Stimulated activated CD4-positive, alpha-beta T cell treated with anti-CD3 and anti-CD28 coated beads, Interleukin-1b, Interleukin-23, amount 100 ng/mL, for 24 hours (primary cell): ENCODE measurements at regions not wholly inside any gene's neighbourhood (a gene's known extent, or its start where the extent isn't known, plus 50 kb on each side); places are given as distances from the start of the nearest gene placed in this dataset.

ENCODE experiments used
- DNase-seq, 4 experiments: peaks; one replicate each; pipeline ENCODE4 v3.0.0-alpha.2; 2020; ENCODE audit warnings: low read depth in 4 of 4, low spot score in 1 of 4

DNA sequence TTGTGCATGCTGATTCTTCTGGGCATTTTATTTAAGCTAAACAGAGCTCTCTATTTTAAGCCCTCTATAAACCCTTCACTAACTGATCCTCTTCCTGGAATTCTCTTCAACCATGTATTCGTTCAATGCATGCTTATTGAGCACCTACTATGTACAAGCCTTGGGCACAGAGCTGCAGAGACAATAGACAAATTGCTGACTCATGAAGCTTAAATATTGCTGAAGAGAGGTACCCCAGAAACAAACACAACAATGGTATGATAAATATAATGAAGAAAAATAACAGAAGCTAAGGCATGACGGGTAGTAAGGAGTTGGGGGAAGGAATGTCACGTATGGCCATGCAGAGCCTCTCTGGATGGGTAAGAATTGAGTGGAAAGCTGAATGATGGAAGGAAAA lies 222.2 kb downstream of the PPARGC1A start:
- DNase-seq = no peak

DNA sequence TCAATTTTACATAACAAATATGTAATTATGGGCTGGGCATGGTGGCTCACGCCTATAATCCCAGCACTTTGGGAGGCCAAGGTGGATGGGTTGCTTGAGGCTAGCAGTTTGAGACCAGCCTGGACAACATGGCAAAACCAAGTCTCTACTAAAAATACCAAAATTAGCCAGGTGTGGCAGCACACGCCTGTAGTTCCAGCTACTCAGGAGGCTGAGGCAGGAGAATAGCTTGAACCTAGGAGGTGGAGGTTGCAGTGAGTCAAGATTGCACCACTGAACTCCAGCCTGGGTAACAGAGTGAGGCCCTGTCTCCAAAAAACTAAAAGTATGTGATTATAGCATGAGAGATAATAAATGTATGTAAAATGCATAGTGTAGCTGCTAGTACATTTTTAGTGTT lies 229.0 kb downstream of the PPARGC1A start:
- no peak for DNase-seq

DNA sequence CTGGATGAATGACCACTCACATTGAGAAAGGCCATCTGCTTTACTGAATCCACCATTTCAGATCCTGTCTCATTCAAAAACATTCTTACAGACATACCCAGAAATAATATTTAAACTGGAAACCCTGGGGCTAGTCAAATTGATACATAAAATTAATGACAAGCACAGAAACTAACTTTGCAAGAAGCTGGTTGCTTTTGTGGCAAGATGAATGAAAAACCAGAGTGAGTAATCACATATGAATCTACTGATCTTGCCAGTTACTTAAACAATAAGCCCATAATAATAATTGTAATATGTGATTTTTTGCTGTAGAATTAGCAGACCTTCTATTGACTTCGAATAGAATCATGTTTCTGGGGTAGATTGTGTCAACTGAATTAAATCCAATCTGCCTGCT lies 235.1 kb downstream of the PPARGC1A start:
- no peak for DNase-seq

DNA sequence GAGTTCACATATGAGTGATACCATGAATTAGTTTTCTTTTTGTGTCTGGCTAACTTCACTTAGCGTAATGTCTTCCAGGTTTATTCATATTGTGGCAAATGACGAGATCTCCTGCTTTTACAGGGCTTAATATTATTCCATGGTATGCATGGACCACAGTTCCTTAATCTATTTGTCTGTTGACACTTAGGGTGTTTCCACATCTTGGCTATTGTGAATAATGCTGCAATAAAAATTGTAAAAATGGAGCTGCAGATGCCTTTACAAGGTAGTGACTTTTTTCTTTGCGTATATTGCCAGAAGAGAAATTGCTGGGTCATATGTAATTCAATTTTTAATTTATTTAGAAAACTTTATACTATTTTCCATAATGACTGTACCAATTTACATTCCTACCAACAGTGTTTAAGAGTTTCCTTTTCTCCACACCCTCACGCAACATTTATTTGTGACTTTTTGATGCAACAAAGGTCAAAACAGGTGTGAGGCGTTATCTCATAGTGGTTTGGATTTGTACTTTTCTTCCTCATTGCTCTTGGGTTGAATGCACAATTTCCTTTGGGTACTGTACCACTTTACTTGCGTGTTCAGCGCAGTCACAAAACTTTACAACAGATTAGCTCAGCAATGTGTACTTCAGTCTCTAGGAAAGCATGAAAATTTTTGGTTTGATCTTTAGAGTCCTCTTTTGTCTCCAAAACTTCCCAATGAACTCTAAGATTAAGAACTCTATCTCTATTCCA lies 240.8 kb downstream of the PPARGC1A start:
- DNase-seq = no peak

DNA sequence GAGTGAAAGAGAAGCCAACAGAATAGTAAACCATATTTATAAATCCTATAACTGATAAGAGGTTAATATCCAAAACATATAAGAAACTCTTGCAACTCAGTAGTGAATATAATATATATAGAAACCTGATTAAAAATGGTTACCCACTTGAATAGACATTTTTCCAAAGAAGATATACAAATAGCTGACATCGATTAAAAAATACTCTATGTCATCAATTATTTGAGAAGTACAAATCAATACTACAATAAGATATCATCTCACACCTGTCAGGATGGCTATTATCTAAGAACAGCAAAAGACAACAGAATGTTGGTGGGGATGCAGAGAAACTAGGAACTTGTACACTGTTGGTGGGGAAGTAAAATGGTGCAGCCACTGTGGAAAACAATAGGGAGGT lies 254.4 kb downstream of the PPARGC1A start:
- DNase-seq = no peak

DNA sequence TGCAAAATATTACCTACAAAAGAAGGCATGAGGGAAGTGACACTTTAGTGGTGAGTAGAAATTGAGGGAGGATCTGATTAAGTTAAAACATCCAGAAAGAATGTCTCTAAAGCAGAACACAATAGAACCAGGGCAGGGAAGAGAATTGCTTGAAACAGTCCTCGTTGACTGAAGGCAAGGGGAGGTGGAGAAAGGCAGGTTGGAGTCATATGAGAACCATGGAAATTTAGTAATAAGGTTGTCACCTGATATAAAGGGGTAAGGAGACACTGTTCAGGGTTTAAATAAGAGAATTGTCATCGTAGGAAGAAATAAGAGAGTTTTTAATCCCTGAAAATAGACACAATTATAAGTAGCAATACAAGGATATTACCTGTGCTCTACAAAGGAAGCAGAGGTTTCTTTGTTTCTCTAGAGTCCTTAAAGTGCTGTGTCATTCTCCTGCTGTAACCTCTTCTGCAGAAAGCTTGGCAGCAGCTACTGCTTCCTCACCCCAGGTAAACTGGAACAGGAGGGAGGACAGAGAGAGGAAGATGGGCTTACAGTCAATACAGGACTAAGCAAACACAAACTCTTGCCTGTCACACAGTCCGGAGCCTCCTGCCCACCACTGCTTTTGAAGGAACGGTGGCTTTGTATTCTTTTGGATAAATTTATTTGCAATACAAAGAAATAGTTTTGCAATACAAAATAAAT lies 258.4 kb downstream of the PPARGC1A start:
- DNase-seq = no peak

DNA sequence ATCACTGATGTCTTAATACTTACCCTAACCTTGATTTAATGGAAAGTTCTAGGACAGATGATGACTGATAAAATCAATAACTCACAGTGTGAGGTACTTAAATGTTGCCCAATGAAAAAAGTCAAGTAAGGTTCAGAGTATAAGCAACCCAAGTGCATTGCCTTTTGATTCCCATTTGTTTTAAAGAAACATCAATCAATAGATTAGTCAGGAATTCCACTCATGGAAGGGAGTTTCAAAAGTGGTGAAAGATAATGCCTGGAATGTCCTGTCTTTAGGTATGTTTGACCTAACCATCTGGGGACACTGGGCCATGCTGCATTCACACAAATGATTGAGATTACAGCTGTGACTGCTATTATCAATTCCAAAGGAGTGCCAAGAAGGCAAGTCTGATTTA lies 259.7 kb downstream of the PPARGC1A start:
- DNase-seq = no peak

DNA sequence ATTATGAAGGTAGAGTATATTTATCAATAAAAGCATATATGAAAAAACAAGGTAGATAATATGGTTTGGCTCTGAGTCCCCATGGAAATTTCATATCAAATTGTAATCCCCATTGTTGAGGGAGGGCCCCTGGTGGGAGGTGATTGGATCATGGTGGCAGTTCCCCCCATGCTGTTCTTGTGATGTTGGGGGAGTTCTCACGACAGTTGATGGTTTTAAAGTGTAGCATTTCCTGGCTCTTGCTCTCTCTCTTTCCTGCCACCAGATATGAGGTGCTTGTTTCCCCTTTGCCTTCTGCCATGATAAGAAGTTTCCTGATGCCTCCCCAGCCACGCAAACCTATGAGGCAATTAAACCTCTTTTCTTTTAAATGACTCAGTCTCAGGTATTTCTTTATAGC lies 260.4 kb downstream of the PPARGC1A start:
- DNase-seq = no peak

DNA sequence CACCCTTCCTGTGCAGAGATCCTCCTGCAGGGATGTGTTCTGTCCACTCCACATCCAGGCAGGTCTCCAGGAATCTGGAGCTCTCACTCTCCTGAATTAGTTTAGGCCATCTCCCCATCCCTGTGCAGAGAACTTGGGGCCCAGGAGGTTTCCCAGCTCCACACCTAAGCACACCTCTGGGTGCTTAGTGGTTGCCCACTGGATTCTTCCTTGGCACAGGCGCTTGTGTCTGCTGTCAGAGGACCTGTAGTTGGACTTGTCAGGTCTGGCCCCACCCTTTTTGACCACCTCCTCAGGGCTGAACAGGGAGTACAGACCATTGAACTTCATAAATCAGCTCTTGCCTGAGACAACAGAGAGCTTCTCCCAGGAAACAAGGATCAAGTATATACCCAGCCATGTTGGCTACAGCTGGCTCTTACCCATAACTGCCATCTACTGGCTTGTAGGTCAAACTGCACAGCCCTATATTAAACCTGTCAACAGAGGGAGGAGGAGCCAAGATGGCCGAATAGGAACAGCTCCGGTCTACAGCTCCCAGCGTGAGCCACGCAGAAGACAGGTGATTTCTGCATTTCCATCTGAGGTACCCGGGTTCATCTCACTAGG lies 275.5 kb downstream of the PPARGC1A start:
- no peak for DNase-seq

DNA sequence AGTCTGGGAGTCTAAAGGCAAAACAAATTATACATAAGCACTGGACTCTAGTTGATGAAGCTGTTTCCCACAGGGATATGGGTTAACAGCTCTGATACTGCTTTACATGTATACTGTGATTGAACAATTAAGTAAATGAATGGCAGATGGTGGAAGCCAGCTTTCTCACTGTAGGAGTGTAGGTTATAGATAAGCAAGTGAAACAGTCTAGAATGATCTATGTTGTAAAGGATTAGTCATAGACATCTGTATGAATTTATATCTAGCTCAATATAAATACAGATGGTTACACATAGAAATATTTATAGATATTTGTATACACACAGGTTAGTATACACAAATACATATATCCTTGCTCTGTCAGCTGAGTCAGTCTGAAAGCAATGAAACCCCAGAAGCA lies 276.1 kb downstream of the PPARGC1A start:
- no peak for DNase-seq

DNA sequence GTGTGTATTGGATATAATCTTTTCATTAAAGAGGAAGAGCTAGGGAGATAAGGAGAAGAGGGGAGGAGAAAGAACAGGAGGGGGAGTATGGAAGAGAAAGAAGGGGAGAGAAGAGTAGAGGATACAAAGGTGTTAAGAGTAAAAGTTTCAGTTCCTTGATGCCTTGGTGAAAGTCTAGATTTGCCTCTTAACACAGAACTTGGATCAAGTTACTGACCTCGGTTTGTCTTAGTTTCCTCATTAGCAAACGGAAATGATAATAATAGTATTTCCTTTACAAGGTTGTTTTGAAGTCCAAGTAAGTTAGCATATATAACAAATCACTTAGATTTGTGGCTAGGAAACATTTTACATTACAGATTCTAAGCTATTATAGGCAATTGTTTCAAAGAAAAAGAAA lies 287.1 kb downstream of the PPARGC1A start:
- DNase-seq = no peak

DNA sequence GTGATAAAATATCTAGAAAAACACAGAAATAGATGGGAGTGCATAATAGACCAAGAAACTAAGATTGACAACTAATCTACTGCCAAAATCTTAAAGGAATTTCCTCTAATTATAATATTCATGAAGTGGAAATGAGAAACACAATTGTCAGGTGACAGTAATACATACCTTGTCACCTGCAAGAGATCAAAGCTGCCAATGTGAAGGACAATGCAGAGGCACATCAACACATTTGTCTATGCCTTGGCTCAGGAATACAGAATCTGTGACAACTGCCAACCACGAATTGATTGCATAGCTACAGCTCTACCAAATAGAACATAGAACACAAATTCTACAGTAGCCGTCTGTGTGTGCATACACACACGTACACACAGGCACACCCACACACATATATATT lies 295.7 kb downstream of the PPARGC1A start:
- no peak for DNase-seq

DNA sequence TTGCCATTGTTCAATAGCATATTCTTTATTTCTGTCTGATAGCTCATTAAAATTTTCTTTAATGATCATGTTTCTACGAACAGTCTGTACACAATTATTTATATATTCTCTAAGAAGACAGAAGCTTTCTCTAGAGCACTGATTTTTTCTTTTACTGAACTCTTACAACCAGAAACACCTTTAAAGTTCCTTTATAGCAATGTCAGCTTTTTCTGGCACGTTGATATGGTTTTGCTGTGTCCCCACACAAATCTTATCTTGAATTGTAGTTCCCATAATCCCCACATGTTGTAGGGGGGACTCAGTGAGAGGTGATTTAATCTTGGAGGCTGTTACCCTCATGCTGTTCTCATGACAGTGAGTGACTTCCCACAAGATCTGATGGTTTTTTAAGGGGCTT lies 299.4 kb downstream of the PPARGC1A start:
- DNase-seq = no peak

DNA sequence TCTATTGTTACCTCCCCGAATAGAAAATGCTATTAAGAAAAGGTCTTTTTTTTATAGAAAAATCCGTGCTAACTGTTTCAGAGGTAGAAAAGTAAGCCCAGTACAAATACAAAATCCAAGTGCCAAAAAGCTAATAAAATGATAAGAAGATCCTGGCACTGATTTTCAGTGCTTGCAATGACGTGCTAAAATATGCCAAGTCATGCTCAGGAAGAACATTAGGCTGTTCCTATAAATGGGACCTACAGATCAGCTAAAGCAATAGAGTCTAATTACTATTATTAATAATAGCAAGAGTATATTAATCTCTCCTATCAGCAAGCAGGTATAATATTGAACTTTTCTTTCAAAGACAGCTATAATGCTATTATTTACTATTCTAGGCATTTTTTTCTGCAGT lies 305.8 kb downstream of the PPARGC1A start:
- DNase-seq = no peak

DNA sequence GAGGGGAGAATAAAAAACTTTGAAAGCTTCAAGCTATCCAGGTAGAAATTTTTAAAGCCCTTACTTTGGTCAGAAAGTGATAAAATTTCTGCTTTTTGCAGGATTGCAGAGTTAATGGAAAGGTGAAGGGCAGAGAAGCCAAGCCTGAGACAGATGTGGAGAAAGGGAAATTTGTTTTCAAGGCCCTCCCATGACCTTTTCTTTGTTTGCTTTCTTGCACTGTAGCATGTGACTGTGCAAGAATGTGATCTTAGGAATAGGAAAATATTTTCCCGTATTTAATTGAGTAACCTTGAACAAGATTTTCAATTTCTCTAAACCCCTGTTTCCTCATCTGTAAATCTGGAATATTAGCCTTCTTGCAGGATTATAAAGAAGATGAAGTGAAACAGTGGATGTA lies 307.2 kb downstream of the PPARGC1A start:
- no peak for DNase-seq

DNA sequence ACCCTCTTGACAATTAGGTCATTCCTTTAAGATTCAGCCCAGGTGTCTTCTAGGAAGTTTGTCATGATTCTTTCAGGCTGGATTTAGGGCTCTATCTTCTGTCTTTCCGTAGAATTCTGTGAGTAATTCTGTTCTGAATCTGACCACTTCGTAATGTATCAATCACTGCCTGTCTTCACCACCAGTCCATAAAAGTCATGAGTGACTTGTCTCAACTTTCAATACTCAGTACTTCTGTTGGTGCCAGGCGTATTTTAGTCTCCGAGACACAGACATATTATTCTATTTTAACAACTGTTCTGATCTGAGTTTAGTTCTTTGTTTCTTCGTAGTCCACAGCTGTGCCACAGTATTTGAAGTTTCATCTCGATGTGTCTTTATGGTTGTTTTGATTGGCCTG lies 310.7 kb downstream of the PPARGC1A start:
- no peak for DNase-seq

DNA sequence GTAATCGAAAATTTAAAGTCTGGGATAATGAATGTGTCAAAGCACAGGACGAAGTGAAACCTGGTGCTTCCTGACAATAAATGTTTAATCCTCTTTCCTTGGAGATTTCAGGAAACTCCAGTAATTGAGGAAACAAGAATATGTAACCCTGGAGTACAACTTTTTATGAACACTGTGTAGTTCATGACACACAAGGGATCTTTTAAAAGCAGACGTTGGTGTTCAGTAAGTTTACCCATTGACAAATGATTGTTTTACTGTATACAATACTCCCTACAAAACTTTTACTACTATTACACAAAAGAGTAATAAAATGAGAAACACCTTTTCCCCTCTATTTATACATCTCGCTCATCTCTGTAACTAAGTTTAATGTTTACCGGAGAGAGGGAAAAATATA lies 312.4 kb downstream of the PPARGC1A start:
- DNase-seq = no peak

DNA sequence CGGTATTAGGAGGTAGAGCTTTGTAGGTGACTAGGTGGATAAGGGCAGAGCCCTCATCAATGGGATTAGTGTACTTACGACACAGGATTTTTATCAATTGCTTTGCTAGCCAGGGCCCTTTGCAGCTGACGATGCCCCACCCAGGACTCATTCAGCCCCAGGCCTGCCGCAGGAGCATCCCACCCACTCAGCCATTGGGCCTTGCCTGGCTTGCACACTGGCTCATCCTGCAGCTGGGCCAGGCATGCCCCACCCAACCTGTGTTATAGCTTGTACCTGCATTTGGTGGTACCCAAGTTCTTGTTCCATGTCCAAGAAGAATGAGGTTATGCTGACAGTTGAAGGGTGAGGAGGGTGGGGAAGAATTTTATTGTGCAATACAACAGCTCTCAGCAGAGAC lies 317.5 kb downstream of the PPARGC1A start:
- DNase-seq = no peak

DNA sequence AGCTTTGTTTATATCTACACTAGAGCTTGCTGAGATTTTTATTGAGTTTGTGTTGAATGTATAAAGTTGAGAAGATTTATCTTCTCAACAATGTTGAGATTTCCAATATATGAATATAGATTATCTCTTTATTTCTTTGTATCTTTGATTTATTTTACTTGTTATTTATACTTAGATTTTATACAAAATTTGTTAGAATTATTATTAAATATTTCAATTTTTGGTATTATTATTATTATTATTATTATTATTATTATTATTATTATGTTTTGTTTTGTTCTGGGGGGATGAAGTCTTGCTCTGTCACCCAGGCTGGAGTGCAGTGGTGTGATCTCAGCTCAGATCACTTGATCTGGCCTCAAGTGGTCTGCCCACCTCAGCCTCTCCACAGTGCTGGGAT lies 322.5 kb downstream of the PPARGC1A start:
- no peak for DNase-seq

DNA sequence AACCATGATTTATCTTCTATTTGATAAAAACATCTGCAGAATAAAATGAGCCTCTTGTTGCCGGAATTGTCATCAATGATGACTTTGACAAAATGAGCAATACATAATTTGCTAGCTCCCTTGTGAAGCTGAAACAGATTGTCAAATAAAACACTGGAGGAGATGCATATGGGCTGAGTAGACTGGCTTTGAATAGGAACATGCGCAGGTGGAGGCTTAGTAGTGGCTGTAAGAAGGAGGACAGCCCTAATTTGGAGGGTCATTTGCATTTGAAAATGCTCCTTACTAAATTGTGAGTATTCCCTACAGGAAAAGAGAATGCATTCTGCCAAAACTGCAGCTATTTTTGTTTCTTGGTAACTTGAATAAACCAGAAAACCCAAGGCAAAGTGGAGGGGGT lies 329.1 kb downstream of the PPARGC1A start:
- no peak for DNase-seq

DNA sequence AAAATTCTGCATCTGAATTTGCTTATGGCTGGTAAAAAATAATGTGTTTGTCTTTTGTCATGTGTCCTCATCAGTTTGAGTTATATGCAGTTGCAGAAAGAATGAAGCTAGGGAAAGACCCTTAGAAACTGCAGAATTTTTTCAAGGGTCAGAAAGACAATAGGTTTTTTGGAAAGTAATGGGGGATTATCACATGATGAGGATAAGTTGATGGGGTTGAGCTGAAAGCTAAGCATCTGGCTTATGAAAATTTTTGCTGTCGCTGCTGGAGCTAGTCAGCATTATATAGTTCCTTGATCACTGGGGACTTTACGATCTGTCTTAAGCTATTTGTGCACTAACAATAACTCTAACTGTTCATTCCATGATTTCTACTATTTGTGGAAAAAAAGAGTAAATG lies 331.7 kb downstream of the PPARGC1A start:
- no peak for DNase-seq

DNA sequence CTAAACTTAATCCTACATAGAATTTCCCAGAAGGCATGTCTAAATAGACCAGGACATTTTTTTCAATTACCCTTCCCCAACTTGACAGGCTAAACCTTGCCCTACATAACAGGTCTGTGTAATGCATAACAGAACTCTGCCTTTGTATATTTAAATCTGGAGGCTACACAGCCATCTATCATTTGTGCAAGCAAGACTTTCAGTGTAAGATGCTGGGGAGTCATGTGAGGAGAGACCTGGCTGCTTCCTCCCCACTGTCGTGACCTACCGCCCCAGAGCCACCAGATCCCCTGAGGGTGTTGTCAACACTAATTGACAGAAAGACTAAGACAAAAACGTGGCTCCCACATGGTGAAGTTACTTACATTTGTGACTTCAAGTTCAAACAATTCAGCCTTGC lies 342.2 kb downstream of the PPARGC1A start:
- no peak for DNase-seq

DNA sequence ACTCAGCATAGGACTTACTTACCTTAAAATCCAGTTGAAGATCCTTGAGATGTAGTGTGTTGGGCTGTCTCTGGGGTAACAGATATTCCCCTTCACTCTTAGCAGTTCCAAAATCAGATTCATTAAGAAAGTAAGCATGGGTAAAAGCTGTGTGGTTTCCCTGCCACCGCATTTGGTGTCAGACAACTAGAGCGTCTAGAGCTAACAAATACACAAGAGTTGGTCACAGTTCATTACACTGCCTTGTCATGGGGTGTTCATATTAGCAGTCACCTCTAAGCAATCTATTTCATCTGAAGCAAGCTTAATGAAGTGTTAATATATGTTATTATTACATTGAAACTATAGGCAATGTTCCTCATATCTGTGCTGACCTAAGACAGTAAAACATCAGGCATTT lies 342.8 kb downstream of the PPARGC1A start:
- DNase-seq = no peak
